Stimulated activated memory B cell treated with anti-CD40 and anti-IgM and Interleukin-4, amounts not matched to agents 10 μg/mL and 1 μg/mL and 100 μg/mL, for 72 hours (primary cell): ENCODE measurements at regions not wholly inside any gene's neighbourhood (a gene's known extent, or its start where the extent isn't known, plus 50 kb on each side); places are given as distances from the start of the nearest gene placed in this dataset.
"Not testable (repeated sequence)": the region's sequence is repeated elsewhere in the genome, so short reads cannot be mapped to it uniquely, and the experiment has no call there.

Source experiments
- ATAC-seq: fragments of 150-1000 bp; cut with Tn5 transposase; 2 replicates; pipeline ENCODE4 v1.10.0; 2021
- H3K27ac Mint-ChIP-seq: one replicate; pipeline ENCODE4 v1.8.0; 2022; ENCODE audit warnings: mild to moderate bottlenecking, mixed read lengths
- H3K27me3 Mint-ChIP-seq: one replicate; pipeline ENCODE4 v1.8.0; 2022; ENCODE audit warnings: mixed read lengths
- H3K36me3 Mint-ChIP-seq: one replicate; pipeline ENCODE4 v1.8.0; 2022; ENCODE audit warnings: mixed read lengths
- H3K4me1 Mint-ChIP-seq: one replicate; pipeline ENCODE4 v1.8.0; 2022; ENCODE audit warnings: mixed read lengths
- H3K4me3 Mint-ChIP-seq: one replicate; pipeline ENCODE4 v1.8.0; 2022; ENCODE audit warnings: mild to moderate bottlenecking, moderate library complexity, mixed read lengths
- H3K9me3 Mint-ChIP-seq: one replicate; pipeline ENCODE4 v1.8.0; 2022; ENCODE audit warnings: mixed read lengths

DNA sequence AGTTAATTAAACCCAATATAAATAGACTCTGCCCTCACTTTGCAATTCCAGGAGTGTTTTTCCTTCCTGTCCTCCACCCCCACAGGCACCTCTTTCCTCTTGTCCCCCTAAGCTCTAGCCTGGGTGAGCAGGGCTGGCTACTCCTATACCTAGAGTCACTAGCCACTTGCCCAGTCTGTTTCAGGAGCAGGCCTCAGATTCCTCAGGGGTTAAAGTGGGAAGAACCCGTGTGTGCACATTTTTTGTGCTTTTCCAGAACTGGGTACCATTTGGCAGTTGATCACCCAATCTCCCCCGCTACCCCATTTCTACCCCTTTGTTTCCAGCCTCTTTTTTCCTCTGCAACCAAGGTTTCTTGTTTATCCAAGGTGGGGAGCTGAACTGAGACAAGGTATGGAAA, 153.4 kb downstream of the OR4F15 start:
- not testable (repeated sequence) for H3K27me3 Mint-ChIP-seq, H3K4me3 Mint-ChIP-seq, H3K4me1 Mint-ChIP-seq, H3K9me3 Mint-ChIP-seq, ATAC-seq, H3K36me3 Mint-ChIP-seq, H3K27ac Mint-ChIP-seq

DNA sequence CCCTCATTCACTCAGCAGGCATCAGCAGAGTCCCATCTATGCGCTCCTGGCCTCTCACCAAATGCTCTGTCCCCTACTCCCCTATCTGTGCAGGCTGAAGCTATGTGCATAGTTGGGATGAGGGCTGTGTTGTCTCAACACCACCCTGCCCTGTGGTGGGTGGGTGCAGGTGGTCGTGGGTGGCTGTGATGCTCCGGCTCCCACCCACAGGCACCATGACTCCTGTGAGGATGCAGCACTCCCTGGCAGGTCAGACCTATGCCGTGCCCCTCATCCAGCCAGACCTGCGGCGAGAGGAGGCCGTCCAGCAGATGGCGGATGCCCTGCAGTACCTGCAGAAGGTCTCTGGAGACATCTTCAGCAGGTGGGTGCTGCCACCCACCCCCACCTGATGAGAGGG, 153.9 kb downstream of the OR4F15 start:
- H3K36me3 Mint-ChIP-seq, H3K4me3 Mint-ChIP-seq, H3K9me3 Mint-ChIP-seq, ATAC-seq, H3K27me3 Mint-ChIP-seq, H3K27ac Mint-ChIP-seq, H3K4me1 Mint-ChIP-seq: not testable (repeated sequence)

DNA sequence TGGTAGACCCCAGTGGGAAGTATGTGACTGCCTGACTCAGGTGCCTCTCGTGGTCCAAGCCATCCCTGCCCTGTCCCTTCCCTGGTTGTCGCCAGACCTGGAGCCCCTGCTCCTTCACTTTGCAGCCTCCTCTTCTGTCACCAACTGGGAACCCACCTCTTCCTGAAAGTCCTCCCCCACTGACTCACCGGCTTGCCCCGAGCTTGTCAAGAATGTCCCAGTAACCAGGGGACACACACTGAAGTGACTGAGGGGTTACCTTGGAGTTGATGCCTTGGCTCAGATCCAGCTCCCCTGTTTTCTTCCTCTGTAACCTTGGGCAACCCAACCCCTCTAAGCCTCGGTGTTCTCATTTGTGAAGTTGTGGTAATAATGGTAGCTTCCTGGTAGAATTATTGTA, 155.4 kb downstream of the OR4F15 start:
- not testable (repeated sequence) for H3K9me3 Mint-ChIP-seq, ATAC-seq, H3K27me3 Mint-ChIP-seq, H3K27ac Mint-ChIP-seq, H3K4me3 Mint-ChIP-seq, H3K36me3 Mint-ChIP-seq, H3K4me1 Mint-ChIP-seq

DNA sequence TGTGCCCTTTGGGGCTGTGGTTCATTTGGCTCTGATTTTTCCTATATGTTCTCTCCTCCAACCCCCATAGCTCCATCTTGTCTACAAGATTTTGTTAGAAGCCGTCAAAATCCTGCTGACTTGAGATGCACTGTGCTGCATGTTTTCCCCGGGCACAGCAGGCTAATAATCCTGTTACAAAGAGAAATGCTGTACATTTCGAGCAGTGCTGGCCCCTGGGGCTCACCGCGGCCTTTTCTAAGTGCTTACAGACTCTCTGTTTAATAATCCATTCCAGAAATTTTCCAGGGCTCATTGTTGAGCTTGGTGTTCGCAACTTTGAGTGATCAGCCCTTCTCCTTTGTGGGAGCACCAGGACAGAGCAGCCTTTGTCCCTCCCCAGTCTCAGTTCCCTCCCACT, 158.6 kb downstream of the OR4F15 start:
- ATAC-seq, H3K27ac Mint-ChIP-seq, H3K9me3 Mint-ChIP-seq, H3K27me3 Mint-ChIP-seq, H3K4me1 Mint-ChIP-seq, H3K4me3 Mint-ChIP-seq, H3K36me3 Mint-ChIP-seq: not testable (repeated sequence)

DNA sequence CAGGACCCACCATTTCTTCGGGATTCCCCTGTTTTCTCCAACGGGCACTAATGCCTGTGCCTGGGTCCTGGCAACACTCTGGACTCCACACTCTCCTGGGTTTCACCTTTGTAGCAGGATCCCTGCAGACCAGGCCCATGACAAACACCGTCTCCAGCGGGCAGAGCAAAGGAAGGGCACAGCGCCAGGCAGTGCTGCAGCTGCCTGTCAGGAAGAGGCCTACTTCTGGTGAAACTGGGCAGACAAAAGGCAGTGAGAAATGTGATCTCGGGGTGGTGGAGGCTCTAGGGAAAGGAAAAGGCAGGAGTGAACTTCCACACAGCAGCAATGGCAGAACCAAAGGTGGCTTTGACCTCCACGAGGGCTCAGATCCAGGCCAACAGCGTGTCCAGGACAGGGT, 165.3 kb downstream of the OR4F15 start:
- H3K27me3 Mint-ChIP-seq, H3K36me3 Mint-ChIP-seq, H3K4me1 Mint-ChIP-seq, H3K9me3 Mint-ChIP-seq, H3K4me3 Mint-ChIP-seq, H3K27ac Mint-ChIP-seq, ATAC-seq: not testable (repeated sequence)

DNA sequence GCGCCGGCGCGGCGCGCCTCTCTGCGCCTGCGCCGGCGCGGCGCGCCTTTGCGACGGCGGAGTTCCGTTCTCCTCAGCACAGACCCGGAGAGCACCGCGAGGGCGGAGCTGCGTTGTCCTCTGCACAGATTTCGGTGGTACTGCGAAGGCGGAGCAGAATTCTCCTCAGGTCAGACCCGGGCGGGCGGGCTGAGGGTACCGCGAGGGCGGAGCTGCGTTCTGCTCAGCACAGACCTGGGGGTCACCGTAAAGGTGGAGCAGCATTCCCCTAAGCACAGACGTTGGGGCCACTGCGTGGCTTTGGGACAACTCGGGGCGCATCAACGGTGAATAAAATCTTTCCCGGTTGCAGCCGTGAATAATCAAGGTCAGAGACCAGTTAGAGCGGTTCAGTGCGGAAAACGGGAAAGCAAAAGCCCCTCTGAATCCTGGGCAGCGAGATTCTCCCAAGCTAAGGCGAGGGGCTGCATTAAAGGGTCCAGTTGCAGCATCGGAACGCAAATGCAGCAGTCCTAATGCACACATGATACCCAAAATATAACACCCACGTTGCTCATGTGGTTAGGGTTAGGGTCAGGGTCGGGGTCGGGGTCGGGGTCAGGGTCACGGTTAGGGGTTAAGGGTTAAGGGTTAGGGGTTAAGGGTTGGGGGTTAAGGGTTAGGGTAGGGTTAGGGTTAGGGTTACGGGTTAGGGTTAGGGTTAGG, 168.4 kb downstream of the OR4F15 start:
- not testable (repeated sequence) for H3K27ac Mint-ChIP-seq, H3K27me3 Mint-ChIP-seq, H3K36me3 Mint-ChIP-seq, H3K9me3 Mint-ChIP-seq, H3K4me1 Mint-ChIP-seq
- peak overlapping the region; percentile 3 for H3K4me3 Mint-ChIP-seq
- peak; percentile 57 for ATAC-seq
